ENCODE measurements at regions not wholly inside any gene's neighbourhood (a gene's known extent, or its start where the extent isn't known, plus 50 kb on each side); places are given as distances from the start of the nearest gene placed in this dataset.
"Not testable (repeated sequence)": the region's sequence is repeated elsewhere in the genome, so short reads cannot be mapped to it uniquely, and the experiment has no call there.

- intact Hi-C loops (cut with DNase I): no loop called here
- no peak for DNase-seq
- 54 to 72% methylated on average over 2 of the region's 2 CpGs for whole genome bisulfite sequencing, 2 donors
Observed at GRCh38 chrX:94288325-94288724, 614.3 kb downstream of the FAM133A start.

GRCh38 chrX:94288972-94289371, 615.0 kb downstream of the FAM133A start:
- TF ChIP-seq POLR2A (IDR thresholded peaks at IDR 0.05) (no peak), CTCF (IDR thresholded peaks at IDR 0.05) (no peak)
- Histone ChIP-seq H3K36me3 (no peaks in the 10 kb centered on the region), H3K27ac (no peak overlapping the region), H3K4me1 (no peaks in the 10 kb centered on the region), H3K27me3 (no peaks in the 10 kb centered on the region), H3K9me3 (no peaks in the 10 kb centered on the region), H3K4me3 (no peak overlapping the region)
- 0 to 5% methylated on average over 1 of the region's 1 CpG for WGBS, 2 donors
- DNase-seq: no peak
- intact Hi-C loops (cut with DNase I): no loop called here

More at GRCh38 chrX:94288325-94288724, 614.3 kb downstream of the FAM133A start:
- Histone ChIP-seq H3K27ac (no peak overlapping the region), H3K4me1 (no peaks in the 10 kb centered on the region), H3K4me3 (no peak overlapping the region), H3K27me3 (no peaks in the 10 kb centered on the region), H3K9me3 (no peaks in the 10 kb centered on the region), H3K36me3 (no peaks in the 10 kb centered on the region)
- no peak for TF ChIP-seq POLR2A (IDR thresholded peaks at IDR 0.05)
- TF ChIP-seq CTCF (IDR thresholded peaks at IDR 0.05): no peak

GRCh38 chrX:94302446-94302845, 628.4 kb downstream of the FAM133A start:
- DNase-seq: no peak
- Histone ChIP-seq H3K9me3 (peaks cover 0 to 4% (median 0%) of the 10 kb centered on the region in 3 donors), H3K4me3 (no peak overlapping the region), H3K36me3 (no peaks in the 10 kb centered on the region), H3K27me3 (peaks cover 0 to 4% (median 0%) of the 10 kb centered on the region in 4 donors), H3K27ac (no peak overlapping the region), H3K4me1 (no peaks in the 10 kb centered on the region)
- TF ChIP-seq CTCF (IDR thresholded peaks at IDR 0.05): no peak
- no peak for TF ChIP-seq POLR2A (IDR thresholded peaks at IDR 0.05)
- intact Hi-C loops (cut with DNase I): no loop called here
- WGBS, 2 donors: 86 to 91% methylated on average over 1 of the region's 2 CpGs

- H3K27ac ChIP-seq: no peak overlapping the region
- no peaks in the 10 kb centered on the region for H3K4me1 ChIP-seq
- WGBS, 2 donors: 59 to 80% methylated on average over 1 of the region's 1 CpG
- no peak overlapping the region for H3K4me3 ChIP-seq
- no peaks in the 10 kb centered on the region for H3K27me3 ChIP-seq
- no peaks in the 10 kb centered on the region for H3K9me3 ChIP-seq
- TF ChIP-seq POLR2A (IDR thresholded peaks at IDR 0.05): no peak
- TF ChIP-seq CTCF (IDR thresholded peaks at IDR 0.05): no peak
- no peak for DNase-seq
- no peaks in the 10 kb centered on the region for H3K36me3 ChIP-seq
- intact Hi-C loops (cut with DNase I): no loop called here
Observed at GRCh38 chrX:94329182-94329581, 655.2 kb downstream of the FAM133A start.

DNA sequence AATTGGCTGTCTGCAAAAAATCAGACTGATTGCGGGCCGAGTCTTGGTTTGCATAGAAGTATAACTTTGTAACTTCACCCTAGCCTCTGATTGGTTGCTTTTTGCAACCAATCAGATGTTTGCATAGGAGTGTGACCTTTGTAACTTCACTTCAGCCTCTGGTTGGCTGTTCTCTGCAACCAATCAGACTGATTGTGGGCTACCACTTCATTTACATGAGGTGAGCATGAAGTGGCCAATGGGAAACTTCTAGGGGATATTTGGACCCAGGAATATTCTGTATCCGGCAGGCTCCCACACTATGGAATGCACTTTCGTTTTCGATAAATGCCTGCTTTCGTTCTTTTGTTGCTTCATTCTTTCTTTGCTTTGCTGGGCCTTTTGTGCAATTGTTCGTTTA, 667.7 kb downstream of the FAM133A start:
- H3K36me3 ChIP-seq; H3K27ac ChIP-seq; H3K4me3 ChIP-seq; DNase-seq; intact Hi-C loops (cut with DNase I); H3K27me3 ChIP-seq; H3K9me3 ChIP-seq; H3K4me1 ChIP-seq: not testable (repeated sequence)
- 82 to 84% methylated on average over 7 of the region's 7 CpGs for WGBS, 2 donors

- Histone ChIP-seq H3K27ac (no peak overlapping the region), H3K4me3 (no peak overlapping the region), H3K4me1 (no peaks in the 10 kb centered on the region), H3K9me3 (no peaks in the 10 kb centered on the region), H3K27me3 (no peaks in the 10 kb centered on the region), H3K36me3 (no peaks in the 10 kb centered on the region)
- intact Hi-C loops (cut with DNase I): no loop called here
- WGBS, 2 donors: 51 to 71% methylated on average over 3 to 10 of the region's 10 CpGs
- DNase-seq: no peak
- TF ChIP-seq CTCF (IDR thresholded peaks at IDR 0.05): no peak
- no peak for TF ChIP-seq POLR2A (IDR thresholded peaks at IDR 0.05)
Observed at GRCh38 chrX:94361241-94361640, 687.2 kb downstream of the FAM133A start.
